ENCODE measurements at regions not wholly inside any gene's neighbourhood (a gene's known extent, or its start where the extent isn't known, plus 50 kb on each side); places are given as distances from the start of the nearest gene placed in this dataset.
A peak's percentile ranks its signal among the peaks of the same experiment; 100 is the strongest.

- no peak for DNase-seq
These were observed 52.5 kb upstream of the PLEKHG7 start for GRCh38 chr12:92650228-92650822.

GRCh38 chr12:92649511-92650227 lies 53.1 kb upstream of the PLEKHG7 start:
- DNase-seq, result peak; percentile 56 to 71

GRCh38 chr12:92648242-92649031 lies 54.4 kb upstream of the PLEKHG7 start:
- DNase-seq, result no peak

- DNase-seq, result no peak
These were observed 61.5 kb upstream of the PLEKHG7 start for GRCh38 chr12:92641291-92641690.

GRCh38 chr12:92640691-92641090 lies 62.1 kb upstream of the PLEKHG7 start:
- no peak for DNase-seq

- peak in 1 of 2 experiments; percentile 60 for DNase-seq
These were observed 63.8 kb upstream of the PLEKHG7 start for GRCh38 chr12:92639017-92639416.

GRCh38 chr12:92634730-92635129 lies 68.1 kb upstream of the PLEKHG7 start:
- no peak for DNase-seq

- no peak for DNase-seq
These were observed 68.6 kb upstream of the PLEKHG7 start for GRCh38 chr12:92634202-92634601.

GRCh38 chr12:92630968-92631367 lies 71.8 kb upstream of the PLEKHG7 start:
- no peak for DNase-seq

- DNase-seq, result no peak
These were observed 73.3 kb upstream of the PLEKHG7 start for GRCh38 chr12:92629349-92630065.

GRCh38 chr12:92628476-92628875 lies 74.3 kb upstream of the PLEKHG7 start:
- no peak for DNase-seq

- DNase-seq, result no peak
These were observed 75.3 kb upstream of the PLEKHG7 start for GRCh38 chr12:92627511-92627910.

GRCh38 chr12:92625639-92626310 lies 77.0 kb upstream of the PLEKHG7 start:
- no peak for DNase-seq

GRCh38 chr12:92624236-92624635 lies 78.6 kb upstream of the PLEKHG7 start:
- DNase-seq, result no peak

- no peak for DNase-seq
These were observed 79.4 kb upstream of the PLEKHG7 start for GRCh38 chr12:92623386-92623785.

GRCh38 chr12:92621833-92622232 lies 81.0 kb upstream of the PLEKHG7 start:
- no peak for DNase-seq

- DNase-seq, result no peak
These were observed 81.5 kb upstream of the PLEKHG7 start for GRCh38 chr12:92621312-92621711.

GRCh38 chr12:92619730-92620684 lies 82.8 kb upstream of the PLEKHG7 start:
- DNase-seq, result no peak

- no peak for DNase-seq
These were observed 83.8 kb upstream of the PLEKHG7 start for GRCh38 chr12:92619026-92619425.

GRCh38 chr12:92615703-92616102 lies 87.1 kb upstream of the PLEKHG7 start:
- DNase-seq, result no peak

- DNase-seq, result no peak
These were observed 87.7 kb upstream of the PLEKHG7 start for GRCh38 chr12:92615086-92615485.

- DNase-seq, result no peak
These were observed 88.3 kb upstream of the PLEKHG7 start for GRCh38 chr12:92614502-92614901.
